GM19035 (cell line): ENCODE measurements at regions not wholly inside any gene's neighbourhood (a gene's known extent, or its start where the extent isn't known, plus 50 kb on each side); places are given as distances from the start of the nearest gene placed in this dataset.

Experiments used
- ATAC-seq: cut with Tn5 transposase; IDR thresholded peaks from one replicate; pipeline ENCODE4 v1.9.1; 2021; ENCODE audit not compliant: unreplicated experiment

- no peak for ATAC-seq
Measured at GRCh38 chr12:74983917-74984316, 225.7 kb downstream of the KCNC2 start.

GRCh38 chr12:74984631-74985030 is 225.0 kb downstream of the KCNC2 start:
- no peak for ATAC-seq

- ATAC-seq: no peak
Measured at GRCh38 chr12:74985293-74985985, 224.2 kb downstream of the KCNC2 start.

GRCh38 chr12:74985986-74986319 is 223.7 kb downstream of the KCNC2 start:
- ATAC-seq: no peak

GRCh38 chr12:74988156-74988555 is 221.5 kb downstream of the KCNC2 start:
- ATAC-seq: no peak
